Keratinocyte (primary cell): ENCODE measurements at regions not wholly inside any gene's neighbourhood (a gene's known extent, or its start where the extent isn't known, plus 50 kb on each side); places are given as distances from the start of the nearest gene placed in this dataset.

Experiments used
- DNase-seq: peaks from one replicate; pipeline ENCODE4 v3.0.0-alpha.2; 2011; ENCODE audit warnings: low read depth, missing footprints, low spot score
- FAIRE-seq: peaks from 2 replicates; lab custom pipeline; 2011; peaks lifted over from hg19 to GRCh38; lab: Jason Lieb, UNC
- H2AFZ ChIP-seq: 2 replicates; pipeline ENCODE4 v1.6.0; 2012; ENCODE audit warnings: low read length, control low read depth, inconsistent platforms; ENCODE audit not compliant: control insufficient read depth
- H3K27ac ChIP-seq: 2 replicates; pipeline ENCODE4 v1.5.1; 2011; ENCODE audit warnings: low read length; ENCODE audit not compliant: control insufficient read depth, insufficient read depth
- H3K27me3 ChIP-seq: 3 replicates; pipeline ENCODE4 v1.6.0; 2011; ENCODE audit warnings: low read length; ENCODE audit not compliant: control insufficient read depth, insufficient read depth; ENCODE audit errors: extremely low read depth
- H3K36me3 ChIP-seq, 2 experiments: 2 replicates in 1 of 2; 3 replicates in 1 of 2; pipeline ENCODE4 v1.5.1; 2011; ENCODE audit warnings: low read length in 2 of 2, mild to moderate bottlenecking in 1 of 2; ENCODE audit not compliant: control insufficient read depth in 2 of 2, insufficient read depth in 2 of 2; ENCODE audit errors: extremely low read depth in 1 of 2
- H3K4me1 ChIP-seq: 3 replicates; pipeline ENCODE4 v1.5.1; 2011; ENCODE audit warnings: low read length; ENCODE audit not compliant: control insufficient read depth, insufficient read depth; ENCODE audit errors: extremely low read depth
- H3K4me2 ChIP-seq: 3 replicates; pipeline ENCODE4 v1.6.0; 2011; ENCODE audit warnings: low read depth, low read length; ENCODE audit not compliant: control insufficient read depth, insufficient read depth; ENCODE audit errors: extremely low read depth
- H3K4me3 ChIP-seq, 3 experiments: fragments of 200-600 bp in 1 of 3; sonication (generic) in 1 of 3; 2 replicates in 2 of 3; 3 replicates in 1 of 3; pipeline ENCODE4 v1.5.1; 2011 to 2016; ENCODE audit warnings: low read length in 3 of 3, mild to moderate bottlenecking in 3 of 3, control low read depth in 2 of 3, inconsistent platforms in 1 of 3, low read depth in 1 of 3, mixed read lengths in 1 of 3, mixed run types in 1 of 3, moderate library complexity in 1 of 3; ENCODE audit not compliant: control insufficient read depth in 2 of 3, insufficient read depth in 2 of 3; ENCODE audit errors: extremely low read depth in 1 of 3
- H3K79me2 ChIP-seq: 2 replicates; pipeline ENCODE4 v1.6.0; 2012; ENCODE audit warnings: low read length; ENCODE audit not compliant: control insufficient read depth, insufficient read depth
- H3K9ac ChIP-seq: 3 replicates; pipeline ENCODE4 v1.6.0; 2011; ENCODE audit warnings: low read length; ENCODE audit not compliant: control insufficient read depth, insufficient read depth; ENCODE audit errors: extremely low read depth
- H3K9me1 ChIP-seq: 3 replicates; pipeline ENCODE4 v1.6.0; 2011; ENCODE audit warnings: low read length; ENCODE audit not compliant: control insufficient read depth, insufficient read depth; ENCODE audit errors: extremely low read depth
- H3K9me3 ChIP-seq: 2 replicates; pipeline ENCODE4 v1.5.1; 2012; ENCODE audit warnings: low read depth, low read length; ENCODE audit not compliant: control insufficient read depth
- H4K20me1 ChIP-seq: 3 replicates; pipeline ENCODE4 v1.6.0; 2011; ENCODE audit warnings: low read length; ENCODE audit not compliant: control insufficient read depth, insufficient read depth; ENCODE audit errors: extremely low read depth
- EZH2 ChIP-seq: IDR thresholded peaks from one replicate; pipeline ENCODE4 v1.6.1; 2012; ENCODE audit warnings: inconsistent platforms, mild to moderate bottlenecking, low read length, moderate library complexity
- dilution Hi-C: fragments of 300-500 bp; cut with MboI; formaldehyde crosslinking; loops from one replicate; pipeline ENCODE4 v1.7.0; 2020; ENCODE audit warnings: low sequenced_read_pairs; ENCODE audit not compliant: extremely low pct_ligation_motif_present
- TF ChIP-seq, protein P1 (sequence below), 3 experiments: IDR thresholded peaks in 1 of 3; conservative IDR thresholded peaks in 1 of 3; optimal IDR thresholded peaks in 1 of 3; 2 replicates in 2 of 3; 3 replicates in 1 of 3; pipeline versions ENCODE3 to v1.5.1; 2011; ENCODE audit warnings: low read length in 3 of 3, mild to moderate bottlenecking in 3 of 3, moderate library complexity in 2 of 3, control low read depth in 1 of 3, inconsistent platforms in 1 of 3; ENCODE audit not compliant: insufficient read depth in 2 of 3; ENCODE audit errors: extremely low read depth in 1 of 3

DNA sequence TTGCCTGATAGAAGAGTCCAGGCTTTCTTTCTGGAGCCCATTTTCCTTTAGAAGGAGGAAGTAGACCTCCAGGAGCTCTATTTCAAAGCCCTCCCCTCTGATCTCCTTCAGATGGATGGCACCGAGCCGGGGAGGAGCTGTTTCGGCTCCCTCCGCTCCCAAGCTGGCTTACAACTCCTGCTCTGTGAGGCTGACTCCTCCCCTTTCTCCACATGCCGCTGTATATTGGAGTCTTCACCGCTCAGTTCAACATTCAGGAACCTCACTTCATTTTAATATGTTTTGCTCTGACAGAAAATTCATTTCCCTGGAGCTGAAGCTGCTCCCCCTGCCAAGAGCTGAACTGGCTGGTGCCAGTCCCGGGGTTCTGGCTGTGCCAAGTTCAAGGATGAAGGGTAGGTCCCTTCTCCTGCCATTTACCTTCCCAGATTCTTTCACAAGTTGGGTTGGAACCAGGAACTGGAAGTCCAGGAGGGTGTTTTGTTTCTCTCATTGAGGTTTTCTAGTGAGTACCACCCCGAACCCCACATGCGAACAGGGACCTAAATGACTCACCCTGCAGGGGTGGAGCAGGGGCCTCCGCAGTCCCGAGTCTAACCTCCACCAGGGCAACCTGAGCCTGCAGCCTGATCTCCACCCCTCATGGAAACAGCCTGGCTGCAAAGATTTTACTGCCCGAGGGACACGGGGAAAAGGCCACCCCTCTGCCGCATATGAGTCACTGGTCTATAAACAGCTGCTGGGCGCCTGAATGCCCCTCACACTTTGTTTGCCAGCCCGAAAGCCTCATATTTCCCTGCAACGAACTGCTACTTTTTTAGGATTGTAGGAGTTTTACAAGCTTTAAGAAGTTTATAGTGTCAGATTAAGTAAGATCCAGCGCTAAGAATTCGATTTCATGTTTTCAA, 68.6 kb upstream of the FOXA2 start:
- H3K27me3 ChIP-seq: peaks cover 15% of the 10 kb centered on the region
- H3K9ac ChIP-seq: no peak overlapping the region
- H3K79me2 ChIP-seq: no peaks in the 10 kb centered on the region
- H3K27ac ChIP-seq: no peak overlapping the region
- dilution Hi-C loops: no loop called here
- H3K4me1 ChIP-seq: no peaks in the 10 kb centered on the region
- FAIRE-seq: no peak
- H2AFZ ChIP-seq: no peak overlapping the region
- H3K9me3 ChIP-seq: no peaks in the 10 kb centered on the region
- no peak overlapping the region for H3K4me3 ChIP-seq
- H4K20me1 ChIP-seq: no peaks in the 10 kb centered on the region
- H3K36me3 ChIP-seq: no peaks in the 10 kb centered on the region
- no peak for DNase-seq
- H3K4me2 ChIP-seq: no peak overlapping the region
- TF ChIP-seq, protein P1, sequence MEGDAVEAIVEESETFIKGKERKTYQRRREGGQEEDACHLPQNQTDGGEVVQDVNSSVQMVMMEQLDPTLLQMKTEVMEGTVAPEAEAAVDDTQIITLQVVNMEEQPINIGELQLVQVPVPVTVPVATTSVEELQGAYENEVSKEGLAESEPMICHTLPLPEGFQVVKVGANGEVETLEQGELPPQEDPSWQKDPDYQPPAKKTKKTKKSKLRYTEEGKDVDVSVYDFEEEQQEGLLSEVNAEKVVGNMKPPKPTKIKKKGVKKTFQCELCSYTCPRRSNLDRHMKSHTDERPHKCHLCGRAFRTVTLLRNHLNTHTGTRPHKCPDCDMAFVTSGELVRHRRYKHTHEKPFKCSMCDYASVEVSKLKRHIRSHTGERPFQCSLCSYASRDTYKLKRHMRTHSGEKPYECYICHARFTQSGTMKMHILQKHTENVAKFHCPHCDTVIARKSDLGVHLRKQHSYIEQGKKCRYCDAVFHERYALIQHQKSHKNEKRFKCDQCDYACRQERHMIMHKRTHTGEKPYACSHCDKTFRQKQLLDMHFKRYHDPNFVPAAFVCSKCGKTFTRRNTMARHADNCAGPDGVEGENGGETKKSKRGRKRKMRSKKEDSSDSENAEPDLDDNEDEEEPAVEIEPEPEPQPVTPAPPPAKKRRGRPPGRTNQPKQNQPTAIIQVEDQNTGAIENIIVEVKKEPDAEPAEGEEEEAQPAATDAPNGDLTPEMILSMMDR (optimal IDR thresholded peaks at IDR 0.05 in 1 of 3, IDR thresholded peaks at IDR 0.05 in 1 of 3, conservative IDR thresholded peaks at IDR 0.05 in 1 of 3; ENCODE audit: extremely low read depth in 1 of 3, insufficient read depth in 2 of 3, low read length in 3 of 3): no peak
- no peak for TF ChIP-seq EZH2
- H3K9me1 ChIP-seq: no peaks in the 10 kb centered on the region

DNA sequence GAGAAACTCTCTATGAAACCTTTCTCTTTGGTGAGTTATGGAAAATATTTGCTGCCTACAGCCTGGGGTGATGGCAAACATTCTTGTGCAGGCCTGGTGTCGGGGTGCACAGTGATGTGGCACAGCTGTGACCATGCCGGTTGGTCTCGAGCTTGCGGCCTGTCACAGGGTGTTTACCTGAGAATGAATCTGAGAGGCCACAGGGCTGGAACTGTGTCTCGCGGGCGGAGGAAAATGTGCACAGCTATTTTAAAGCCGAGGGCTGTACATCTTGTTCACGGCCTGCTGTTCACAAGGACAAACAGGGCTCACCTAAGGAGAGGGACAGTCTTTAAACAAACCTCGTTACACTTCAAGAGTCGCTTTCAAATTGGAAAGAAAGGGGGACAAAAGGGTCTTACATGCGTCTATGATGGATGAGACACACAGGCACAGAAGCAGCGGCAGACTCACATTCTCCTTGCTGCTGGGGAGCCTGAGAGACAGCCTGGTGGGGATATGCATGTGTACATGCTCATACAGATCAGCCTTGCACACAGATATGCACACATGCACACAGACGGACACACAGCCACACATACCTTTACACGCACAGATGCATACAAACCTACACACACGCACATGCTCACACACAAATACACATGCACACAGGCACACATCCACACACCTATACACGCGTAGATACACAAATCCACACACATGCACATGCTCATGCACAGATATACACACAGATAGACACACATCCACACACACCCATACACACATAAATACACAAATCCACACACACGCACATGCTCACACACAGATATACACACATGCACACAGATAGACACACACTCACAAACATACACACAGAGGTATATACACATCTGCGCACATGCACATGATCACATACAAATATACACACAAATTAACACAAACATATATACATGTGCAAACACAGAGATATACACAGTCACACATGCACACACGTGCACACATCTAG, 69.6 kb upstream of the FOXA2 start:
- FAIRE-seq (no peak), DNase-seq (no peak)
- H3K79me2 ChIP-seq: no peaks in the 10 kb centered on the region
- H3K27ac ChIP-seq: no peak overlapping the region
- no peak overlapping the region for H3K4me2 ChIP-seq
- H4K20me1 ChIP-seq: no peaks in the 10 kb centered on the region
- H3K36me3 ChIP-seq: no peaks in the 10 kb centered on the region
- dilution Hi-C loops: no loop called here
- no peak overlapping the region for H3K9ac ChIP-seq
- peaks cover 15% of the 10 kb centered on the region for H3K27me3 ChIP-seq
- no peak overlapping the region for H3K4me3 ChIP-seq
- H2AFZ ChIP-seq: no peak overlapping the region
- no peaks in the 10 kb centered on the region for H3K4me1 ChIP-seq
- TF ChIP-seq EZH2: no peak
- TF ChIP-seq, protein P1 (optimal IDR thresholded peaks at IDR 0.05 in 1 of 3, IDR thresholded peaks at IDR 0.05 in 1 of 3, conservative IDR thresholded peaks at IDR 0.05 in 1 of 3; ENCODE audit: extremely low read depth in 1 of 3, insufficient read depth in 2 of 3, low read length in 3 of 3): no peak
- no peaks in the 10 kb centered on the region for H3K9me3 ChIP-seq
- no peaks in the 10 kb centered on the region for H3K9me1 ChIP-seq
